B cell (primary cell): ENCODE measurements at regions not wholly inside any gene's neighbourhood (a gene's known extent, or its start where the extent isn't known, plus 50 kb on each side); places are given as distances from the start of the nearest gene placed in this dataset.

Experiments
- ATAC-seq: fragments of 200-7000 bp; cut with Tn5 transposase; one replicate; pipeline ENCODE4 v1.10.0; 2021; ENCODE audit warnings: low read depth, mild to moderate bottlenecking, moderate number of reproducible peaks, moderate library complexity
- CTCF ChIA-PET: fragments of 350-600 bp; sonication (Branson Sonifier 250); formaldehyde crosslinking; loops from one replicate; lab custom pipeline; 2021; ENCODE audit warnings: antibody characterized with exemption, inconsistent platforms; lab: Charles Lee
- POLR2A ChIA-PET: fragments of 350-600 bp; sonication (Branson Sonifier 250); formaldehyde crosslinking; loops from one replicate; lab custom pipeline; 2021; ENCODE audit warnings: antibody characterized with exemption; lab: Charles Lee
- DNase-seq: peaks from one replicate; pipeline ENCODE4 v3.0.0; 2013
- H2AFZ ChIP-seq: 2 replicates; pipeline ENCODE4 v1.6.1; 2012; ENCODE audit warnings: mild to moderate bottlenecking, low read depth, low read length; ENCODE audit not compliant: insufficient read depth, poor library complexity, severe bottlenecking
- H3K27ac ChIP-seq, 2 donors: 1 replicate in 1 of 2; 2 replicates in 1 of 2; pipeline ENCODE4 v1.5.1; 2012 to 2013; ENCODE audit warnings: low read length in 2 of 2, mild to moderate bottlenecking in 2 of 2, moderate library complexity in 1 of 2
- H3K27me3 ChIP-seq, 4 experiments: fragments of 200-600 bp in 1 of 4; sonication (generic) in 1 of 4; replicated peaks in 1 of 4; 1 replicate in 2 of 4; 2 replicates in 2 of 4; pipeline versions ENCODE4 v1.6.1 to v1.7.0; 2013 to 2016; ENCODE audit warnings: low read length in 3 of 4, mild to moderate bottlenecking in 2 of 4, mixed read lengths in 1 of 4, moderate library complexity in 1 of 4; ENCODE audit not compliant: insufficient read depth in 4 of 4, control insufficient read depth in 3 of 4; ENCODE audit errors: control extremely low read depth in 1 of 4
- H3K36me3 ChIP-seq, 2 experiments: replicated peaks in 1 of 2; 1 replicate in 1 of 2; 2 replicates in 1 of 2; pipeline versions ENCODE4 v1.6.1 to v1.7.1; 2013; ENCODE audit warnings: low read length in 1 of 2; ENCODE audit not compliant: insufficient read depth in 2 of 2, control insufficient read depth in 1 of 2; ENCODE audit errors: control extremely low read depth in 1 of 2, extremely low read depth in 1 of 2
- H3K4me1 ChIP-seq, 2 donors: fragments of 200-600 bp in 1 of 2; sonication (generic) in 1 of 2; 1 replicate in 1 of 2; 2 replicates in 1 of 2; pipeline versions ENCODE4 v1.5.1 to v1.6.1; 2013 to 2017; ENCODE audit warnings: low read length in 2 of 2; ENCODE audit not compliant: control insufficient read depth in 2 of 2, insufficient read depth in 2 of 2
- H3K4me2 ChIP-seq: replicated peaks from 2 replicates; pipeline ENCODE3; 2012; ENCODE audit warnings: mild to moderate bottlenecking, low read depth, low read length; ENCODE audit not compliant: poor library complexity, severe bottlenecking
- H3K4me3 ChIP-seq, 5 experiments: fragments of 200-600 bp in 1 of 5; sonication (generic) in 1 of 5; 1 replicate in 3 of 5; 2 replicates in 2 of 5; pipeline versions ENCODE4 v1.5.1 to v1.7.0; 2011 to 2016; ENCODE audit warnings: low read length in 4 of 5, mild to moderate bottlenecking in 4 of 5, low read depth in 2 of 5, control low read depth in 1 of 5, moderate library complexity in 1 of 5; ENCODE audit not compliant: insufficient read depth in 1 of 5; ENCODE audit errors: control extremely low read depth in 1 of 5, extremely low read depth in 1 of 5
- H3K79me2 ChIP-seq: fragments of 200-600 bp; sonication (generic); one replicate; pipeline ENCODE4 v1.6.0; 2016; ENCODE audit warnings: low read length; ENCODE audit not compliant: control insufficient read depth, insufficient read depth
- H3K9ac ChIP-seq: fragments of 200-600 bp; sonication (generic); 2 replicates; pipeline ENCODE4 v1.6.1; 2017; ENCODE audit warnings: mild to moderate bottlenecking, low read length, moderate library complexity
- H3K9me3 ChIP-seq, 3 donors: one replicate each; pipeline versions ENCODE4 v1.6.1 to v1.7.1; 2013; ENCODE audit warnings: low read length in 2 of 3; ENCODE audit not compliant: control insufficient read depth in 2 of 3, insufficient read depth in 1 of 3; ENCODE audit errors: control extremely low read depth in 1 of 3
- H4K20me1 ChIP-seq: 2 replicates; pipeline ENCODE4 v1.6.0; 2012; ENCODE audit warnings: mild to moderate bottlenecking, low read length; ENCODE audit not compliant: insufficient read depth, control insufficient read depth, poor library complexity, severe bottlenecking
- H3K27ac Mint-ChIP-seq: one replicate; pipeline ENCODE4 v1.8.0; 2021; ENCODE audit warnings: mixed read lengths
- H3K27me3 Mint-ChIP-seq: one replicate; pipeline ENCODE4 v1.8.0; 2021; ENCODE audit warnings: mixed read lengths
- H3K4me1 Mint-ChIP-seq: one replicate; pipeline ENCODE4 v1.8.0; 2021; ENCODE audit warnings: mixed read lengths
- H3K4me3 Mint-ChIP-seq: one replicate; pipeline ENCODE4 v1.8.0; 2021; ENCODE audit warnings: mixed read lengths
- H3K9me3 Mint-ChIP-seq: one replicate; pipeline ENCODE4 v1.8.0; 2022; ENCODE audit warnings: mixed read lengths; ENCODE audit not compliant: insufficient read depth
- EZH2 ChIP-seq: IDR thresholded peaks from 2 replicates; pipeline ENCODE4 v1.6.1; 2012; ENCODE audit warnings: borderline replicate concordance, low read depth, mild to moderate bottlenecking, moderate library complexity, low read length; ENCODE audit not compliant: insufficient read depth, poor library complexity, severe bottlenecking
- WGBS: methylation state at CpG from one replicate; pipeline ENCODE4 v1.1.5; 2013; ENCODE audit warnings: missing lambda C conversion rate; ENCODE audit not compliant: insufficient coverage; 5-methylcytosine and 5-hydroxymethylcytosine counted together
- intact Hi-C: fragments of 100-400 bp; cut with micrococcal nuclease; formaldehyde crosslinking; loops from one replicate; pipeline ENCODE4 v1.10.0; 2022
- TF ChIP-seq, protein P1 (sequence below): fragments of 200-600 bp; IDR thresholded peaks from one replicate; pipeline ENCODE4 v1.8.0; 2022; ENCODE audit warnings: antibody characterized with exemption, mild to moderate bottlenecking

DNA sequence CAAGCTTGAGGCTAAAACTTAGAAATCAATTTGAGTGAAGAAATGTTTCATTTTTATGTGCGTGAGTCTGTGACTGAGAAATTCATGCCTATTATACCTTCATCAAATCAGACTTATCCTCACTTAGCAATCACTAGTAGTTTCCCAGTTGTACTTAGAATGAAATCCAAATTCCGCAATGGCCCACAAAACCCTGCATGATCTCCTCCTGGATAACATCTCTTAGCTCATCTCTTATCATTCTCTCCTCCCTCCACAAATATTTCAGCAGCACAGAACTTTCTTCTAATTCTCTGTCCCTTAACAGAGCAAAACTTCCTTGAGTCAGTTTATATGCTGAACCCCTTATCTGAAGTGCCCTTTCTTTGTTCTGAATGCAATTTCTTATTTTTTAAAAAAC is 198.8 kb upstream of the TGFBR2 start:
- H3K9ac ChIP-seq, result no peak overlapping the region
- Mint-ChIP-seq H3K4me1 (no peaks in the 10 kb centered on the region), H3K27ac (no peak overlapping the region), H3K9me3 (peaks cover 9% of the 10 kb centered on the region), H3K27me3 (no peaks in the 10 kb centered on the region), H3K4me3 (no peak overlapping the region)
- H3K27me3 ChIP-seq, result no peaks in the 10 kb centered on the region
- no peak for ATAC-seq
- no peak overlapping the region for H3K27ac ChIP-seq
- no peak overlapping the region for H3K4me3 ChIP-seq
- 100% methylated on average over 1 of the region's 2 CpGs for WGBS
- TF ChIP-seq, protein P1, sequence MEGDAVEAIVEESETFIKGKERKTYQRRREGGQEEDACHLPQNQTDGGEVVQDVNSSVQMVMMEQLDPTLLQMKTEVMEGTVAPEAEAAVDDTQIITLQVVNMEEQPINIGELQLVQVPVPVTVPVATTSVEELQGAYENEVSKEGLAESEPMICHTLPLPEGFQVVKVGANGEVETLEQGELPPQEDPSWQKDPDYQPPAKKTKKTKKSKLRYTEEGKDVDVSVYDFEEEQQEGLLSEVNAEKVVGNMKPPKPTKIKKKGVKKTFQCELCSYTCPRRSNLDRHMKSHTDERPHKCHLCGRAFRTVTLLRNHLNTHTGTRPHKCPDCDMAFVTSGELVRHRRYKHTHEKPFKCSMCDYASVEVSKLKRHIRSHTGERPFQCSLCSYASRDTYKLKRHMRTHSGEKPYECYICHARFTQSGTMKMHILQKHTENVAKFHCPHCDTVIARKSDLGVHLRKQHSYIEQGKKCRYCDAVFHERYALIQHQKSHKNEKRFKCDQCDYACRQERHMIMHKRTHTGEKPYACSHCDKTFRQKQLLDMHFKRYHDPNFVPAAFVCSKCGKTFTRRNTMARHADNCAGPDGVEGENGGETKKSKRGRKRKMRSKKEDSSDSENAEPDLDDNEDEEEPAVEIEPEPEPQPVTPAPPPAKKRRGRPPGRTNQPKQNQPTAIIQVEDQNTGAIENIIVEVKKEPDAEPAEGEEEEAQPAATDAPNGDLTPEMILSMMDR, result no peak
- ChIA-PET POLR2A (no interaction called here), CTCF (no interaction called here)
- no peaks in the 10 kb centered on the region for H3K36me3 ChIP-seq
- H2AFZ ChIP-seq, result no peak overlapping the region
- no peaks in the 10 kb centered on the region for H4K20me1 ChIP-seq
- no peaks in the 10 kb centered on the region for H3K4me1 ChIP-seq
- intact Hi-C loops, result no loop called here
- peaks cover 3 to 11% (median 3%) of the 10 kb centered on the region in 3 donors for H3K9me3 ChIP-seq
- no peak overlapping the region for H3K4me2 ChIP-seq
- DNase-seq, result no peak
- no peaks in the 10 kb centered on the region for H3K79me2 ChIP-seq

- H2AFZ ChIP-seq, result no peak overlapping the region
- no peak overlapping the region for H3K27ac Mint-ChIP-seq
- H3K9me3 Mint-ChIP-seq, result peaks cover 9% of the 10 kb centered on the region
- ChIA-PET CTCF (no interaction called here), POLR2A (no interaction called here)
- TF ChIP-seq, protein P1, result no peak
- TF ChIP-seq EZH2, result no peak
- H3K27ac ChIP-seq, result no peak overlapping the region
- peaks cover 3 to 11% (median 3%) of the 10 kb centered on the region in 3 donors for H3K9me3 ChIP-seq
- no peak overlapping the region for H3K4me3 ChIP-seq
- no peak overlapping the region for H3K9ac ChIP-seq
- no peak overlapping the region for H3K4me2 ChIP-seq
- no peaks in the 10 kb centered on the region for H3K4me1 ChIP-seq
- H3K79me2 ChIP-seq, result no peaks in the 10 kb centered on the region
- H3K4me1 Mint-ChIP-seq, result no peaks in the 10 kb centered on the region
- no peaks in the 10 kb centered on the region for H3K36me3 ChIP-seq
- H3K27me3 ChIP-seq, result no peaks in the 10 kb centered on the region
- no peak overlapping the region for H3K4me3 Mint-ChIP-seq
- ATAC-seq (no peak), DNase-seq (no peak)
- no peaks in the 10 kb centered on the region for H4K20me1 ChIP-seq
- WGBS, result no CpG with 5 or more reads among the region's 2 CpGs
- intact Hi-C loops, result no loop called here
- H3K27me3 Mint-ChIP-seq, result no peaks in the 10 kb centered on the region
Observed at GRCh38 chr3:30408105-30408557, 198.3 kb upstream of the TGFBR2 start.
